GM10248 (cell line): ENCODE measurements at regions not wholly inside any gene's neighbourhood (a gene's known extent, or its start where the extent isn't known, plus 50 kb on each side); places are given as distances from the start of the nearest gene placed in this dataset.

Source experiments
- CTCF ChIA-PET: fragments of 300-600 bp; sonication (Branson Sonifier 250); formaldehyde crosslinking; extraction: SDS; loops from one replicate; lab custom pipeline; 2021; ENCODE audit warnings: antibody characterized with exemption; lab: Yijun Ruan, JAX
- POLR2A ChIA-PET: fragments of 350-650 bp; sonication (Branson Sonifier 250); formaldehyde crosslinking; extraction: SDS; loops from one replicate; lab custom pipeline; 2020; ENCODE audit warnings: antibody characterized with exemption; lab: Yijun Ruan, JAX
- DNase-seq: peaks from one replicate; pipeline ENCODE4 v3.0.0; 2012; ENCODE audit errors: extremely low spot score
- CTCF ChIP-seq: IDR thresholded peaks from 2 replicates; pipeline ENCODE4 v1.5.1; 2012; ENCODE audit warnings: mild to moderate bottlenecking, low read depth; ENCODE audit errors: extremely low read depth, missing control alignments, control extremely low read depth

GRCh38 chr2:124967325-124967724 lies 942.2 kb downstream of the CNTNAP5 start:
- CTCF ChIA-PET: no interaction called here
- POLR2A ChIA-PET: no interaction called here
- TF ChIP-seq CTCF: no peak
- DNase-seq: no peak

DNA sequence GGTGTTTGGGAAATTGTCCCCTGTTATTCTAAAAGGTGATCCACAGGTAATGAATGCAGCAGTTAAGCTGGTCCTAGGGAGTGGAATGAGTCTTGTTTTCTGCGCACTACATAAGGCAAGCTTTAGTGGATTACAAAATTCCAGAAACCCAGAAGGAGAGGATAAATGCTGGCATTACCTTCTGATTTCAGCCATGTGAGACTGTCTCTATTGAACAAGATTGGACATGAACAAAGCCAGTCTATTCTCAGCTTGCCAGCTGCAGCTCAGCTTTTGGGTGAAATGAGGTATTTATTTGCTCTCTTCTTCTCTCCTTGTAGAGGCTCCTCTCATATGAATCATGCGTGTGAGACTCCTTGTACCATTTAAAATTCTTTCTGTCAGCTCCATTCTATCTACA lies 944.9 kb downstream of the CNTNAP5 start:
- no peak for TF ChIP-seq CTCF
- no peak for DNase-seq
- CTCF ChIA-PET: no interaction called here
- POLR2A ChIA-PET: no interaction called here

GRCh38 chr2:124973396-124973795 lies 948.3 kb downstream of the CNTNAP5 start:
- POLR2A ChIA-PET: no interaction called here
- CTCF ChIA-PET: no interaction called here
- no peak for TF ChIP-seq CTCF
- DNase-seq: no peak

DNA sequence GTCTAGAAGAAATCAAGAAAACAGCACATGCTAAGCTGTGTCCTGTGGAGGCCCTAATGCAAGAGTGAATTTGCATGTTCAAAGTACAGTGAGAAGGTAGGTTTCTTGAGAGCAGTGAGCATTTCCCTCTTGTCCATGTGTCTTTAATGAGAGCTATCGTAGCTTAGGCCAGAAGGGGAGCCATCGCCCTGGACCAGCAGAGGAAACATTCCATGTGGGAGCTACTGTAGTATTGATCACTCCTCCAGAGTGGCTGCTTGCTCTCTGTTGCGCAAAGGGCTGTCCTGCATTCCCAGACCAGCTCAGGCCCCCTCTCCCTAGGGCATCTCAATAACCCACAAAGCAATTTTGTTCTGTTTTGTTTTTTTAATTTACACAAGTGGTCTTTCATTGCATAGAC lies 950.1 kb downstream of the CNTNAP5 start:
- POLR2A ChIA-PET: no interaction called here
- CTCF ChIA-PET: no interaction called here
- DNase-seq: no peak
- TF ChIP-seq CTCF: no peak

GRCh38 chr2:124975648-124976047 lies 950.6 kb downstream of the CNTNAP5 start:
- no peak for TF ChIP-seq CTCF
- ChIA-PET POLR2A (no interaction called here), CTCF (no interaction called here)
- DNase-seq: no peak

GRCh38 chr2:124978597-124978996 lies 953.5 kb downstream of the CNTNAP5 start:
- TF ChIP-seq CTCF: no peak
- DNase-seq: no peak
- POLR2A ChIA-PET: no interaction called here
- CTCF ChIA-PET: interaction anchor here (1.2 kb wide), 1 partner anchor 10 kb away, joined by 3 read pairs; no protein-coding TSS in a partner anchor

GRCh38 chr2:124983595-124983994 lies 958.5 kb downstream of the CNTNAP5 start:
- ChIA-PET POLR2A (no interaction called here), CTCF (no interaction called here)
- no peak for DNase-seq
- no peak for TF ChIP-seq CTCF
